GM10248 (cell line): ENCODE measurements at regions not wholly inside any gene's neighbourhood (a gene's known extent, or its start where the extent isn't known, plus 50 kb on each side); places are given as distances from the start of the nearest gene placed in this dataset.
"Not testable (repeated sequence)": the region's sequence is repeated elsewhere in the genome, so short reads cannot be mapped to it uniquely, and the experiment has no call there.

Experiments
- CTCF ChIA-PET: fragments of 300-600 bp; sonication (Branson Sonifier 250); formaldehyde crosslinking; extraction: SDS; loops from one replicate; lab custom pipeline; 2021; ENCODE audit warnings: antibody characterized with exemption; lab: Yijun Ruan, JAX
- POLR2A ChIA-PET: fragments of 350-650 bp; sonication (Branson Sonifier 250); formaldehyde crosslinking; extraction: SDS; loops from one replicate; lab custom pipeline; 2020; ENCODE audit warnings: antibody characterized with exemption; lab: Yijun Ruan, JAX
- DNase-seq: peaks from one replicate; pipeline ENCODE4 v3.0.0; 2012; ENCODE audit errors: extremely low spot score
- TF ChIP-seq, protein P1 (sequence below): IDR thresholded peaks from 2 replicates; pipeline ENCODE4 v1.5.1; 2012; ENCODE audit warnings: mild to moderate bottlenecking, low read depth; ENCODE audit errors: extremely low read depth, missing control alignments, control extremely low read depth

- POLR2A ChIA-PET: no interaction called here
- TF ChIP-seq, protein P1, sequence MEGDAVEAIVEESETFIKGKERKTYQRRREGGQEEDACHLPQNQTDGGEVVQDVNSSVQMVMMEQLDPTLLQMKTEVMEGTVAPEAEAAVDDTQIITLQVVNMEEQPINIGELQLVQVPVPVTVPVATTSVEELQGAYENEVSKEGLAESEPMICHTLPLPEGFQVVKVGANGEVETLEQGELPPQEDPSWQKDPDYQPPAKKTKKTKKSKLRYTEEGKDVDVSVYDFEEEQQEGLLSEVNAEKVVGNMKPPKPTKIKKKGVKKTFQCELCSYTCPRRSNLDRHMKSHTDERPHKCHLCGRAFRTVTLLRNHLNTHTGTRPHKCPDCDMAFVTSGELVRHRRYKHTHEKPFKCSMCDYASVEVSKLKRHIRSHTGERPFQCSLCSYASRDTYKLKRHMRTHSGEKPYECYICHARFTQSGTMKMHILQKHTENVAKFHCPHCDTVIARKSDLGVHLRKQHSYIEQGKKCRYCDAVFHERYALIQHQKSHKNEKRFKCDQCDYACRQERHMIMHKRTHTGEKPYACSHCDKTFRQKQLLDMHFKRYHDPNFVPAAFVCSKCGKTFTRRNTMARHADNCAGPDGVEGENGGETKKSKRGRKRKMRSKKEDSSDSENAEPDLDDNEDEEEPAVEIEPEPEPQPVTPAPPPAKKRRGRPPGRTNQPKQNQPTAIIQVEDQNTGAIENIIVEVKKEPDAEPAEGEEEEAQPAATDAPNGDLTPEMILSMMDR: no peak
- CTCF ChIA-PET: interaction anchor here (1.8 to 2.3 kb wide), 2 partner anchors 15 to 132 kb away, joined by 5 to 6 read pairs; no protein-coding TSS in a partner anchor
- DNase-seq: no peak
Measured at GRCh38 chr2:109677835-109678580, 63.8 kb downstream of the SOWAHC start.

- CTCF ChIA-PET: interaction anchor here (2.3 kb wide), 1 partner anchor 133 kb away, joined by 6 read pairs; no protein-coding TSS in a partner anchor
- POLR2A ChIA-PET, DNase-seq: not testable (repeated sequence)
Measured at GRCh38 chr2:109678724-109679201, 64.6 kb downstream of the SOWAHC start.

DNA sequence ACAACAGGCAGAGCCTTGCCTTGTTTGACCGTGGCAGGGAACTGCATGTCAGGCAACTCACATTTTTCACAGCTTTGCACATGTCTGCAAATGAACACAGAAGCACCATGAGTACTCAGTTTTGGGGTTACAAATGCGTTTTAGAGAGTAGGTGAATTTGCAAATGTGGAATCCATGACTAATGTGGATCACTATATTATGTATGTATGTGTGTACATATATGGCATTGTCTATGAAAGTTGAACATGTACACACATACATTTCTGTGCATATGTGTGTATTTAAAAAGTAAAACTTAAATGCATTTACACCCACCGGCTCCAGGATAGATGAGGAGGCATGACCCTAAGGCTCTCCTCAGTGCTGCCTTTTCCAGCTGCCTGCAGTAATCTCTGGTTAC lies 65.1 kb downstream of the SOWAHC start:
- CTCF ChIA-PET: interaction anchor here (2.3 kb wide), 1 partner anchor 134 kb away, joined by 6 read pairs; no protein-coding TSS in a partner anchor
- DNase-seq: no peak
- POLR2A ChIA-PET: no interaction called here
- TF ChIP-seq, protein P1: no peak

DNA sequence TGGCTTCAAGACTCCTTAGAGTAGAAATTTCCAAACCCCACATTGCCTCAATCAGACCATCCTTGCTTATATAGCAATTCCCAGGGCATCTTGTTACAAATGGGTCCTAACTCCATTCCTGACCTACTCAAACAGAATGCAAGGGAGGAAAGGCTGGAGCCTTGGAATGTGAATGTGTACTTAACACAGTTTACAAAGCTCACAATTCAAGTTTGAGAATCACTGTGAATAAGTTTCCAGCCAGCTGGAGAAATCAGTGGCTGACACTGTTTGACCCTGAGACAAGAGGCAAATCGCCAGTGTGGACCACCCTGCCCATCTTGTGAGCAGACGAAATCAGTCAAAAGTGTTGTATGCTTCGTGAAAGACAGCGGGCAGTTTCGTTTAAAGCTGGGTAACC lies 65.5 kb downstream of the SOWAHC start:
- no peak for DNase-seq
- POLR2A ChIA-PET: no interaction called here
- CTCF ChIA-PET: interaction anchor here (2.3 kb wide), 1 partner anchor 134 kb away, joined by 6 read pairs; no protein-coding TSS in a partner anchor
- TF ChIP-seq, protein P1: no peak

- TF ChIP-seq, protein P1: no peak
- no peak for DNase-seq
- ChIA-PET CTCF (no interaction called here), POLR2A (no interaction called here)
Measured at GRCh38 chr2:109680523-109681297, 66.5 kb downstream of the SOWAHC start.

- no peak for DNase-seq
- TF ChIP-seq, protein P1: no peak
- ChIA-PET POLR2A (no interaction called here), CTCF (no interaction called here)
Measured at GRCh38 chr2:109681633-109682380, 67.6 kb downstream of the SOWAHC start.
